ENCODE measurements at regions not wholly inside any gene's neighbourhood (a gene's known extent, or its start where the extent isn't known, plus 50 kb on each side); places are given as distances from the start of the nearest gene placed in this dataset.

- no peak for DNase-seq
These were observed 1408.4 kb downstream of the PCDH7 start for GRCh38 chr4:32128549-32128948.

- no peak for DNase-seq
These were observed 1409.8 kb downstream of the PCDH7 start for GRCh38 chr4:32129967-32130366.

GRCh38 chr4:32133141-32133540 lies 1413.0 kb downstream of the PCDH7 start:
- no peak for DNase-seq

GRCh38 chr4:32133734-32134133 lies 1413.6 kb downstream of the PCDH7 start:
- DNase-seq: no peak

GRCh38 chr4:32135642-32136041 lies 1415.5 kb downstream of the PCDH7 start:
- DNase-seq: no peak

GRCh38 chr4:32136081-32136787 lies 1416.1 kb downstream of the PCDH7 start:
- no peak for DNase-seq

GRCh38 chr4:32140636-32141035 lies 1420.5 kb downstream of the PCDH7 start:
- peak; percentile 94 for DNase-seq

GRCh38 chr4:32142075-32142474 lies 1421.9 kb downstream of the PCDH7 start:
- DNase-seq: no peak

- no peak for DNase-seq
These were observed 1425.8 kb downstream of the PCDH7 start for GRCh38 chr4:32145987-32146386.

GRCh38 chr4:32147446-32148085 lies 1427.4 kb downstream of the PCDH7 start:
- no peak for DNase-seq

GRCh38 chr4:32148111-32148666 lies 1428.0 kb downstream of the PCDH7 start:
- no peak for DNase-seq

GRCh38 chr4:32158961-32159360 lies 1438.8 kb downstream of the PCDH7 start:
- no peak for DNase-seq

- DNase-seq: no peak
These were observed 1441.2 kb downstream of the PCDH7 start for GRCh38 chr4:32161392-32161791.

GRCh38 chr4:32163125-32163524 lies 1443.0 kb downstream of the PCDH7 start:
- no peak for DNase-seq

GRCh38 chr4:32169841-32170240 lies 1449.7 kb downstream of the PCDH7 start:
- no peak for DNase-seq

GRCh38 chr4:32172086-32172485 lies 1451.9 kb downstream of the PCDH7 start:
- DNase-seq: no peak

GRCh38 chr4:32172761-32173160 lies 1452.6 kb downstream of the PCDH7 start:
- no peak for DNase-seq

GRCh38 chr4:32180086-32180485 lies 1459.9 kb downstream of the PCDH7 start:
- no peak for DNase-seq

- DNase-seq: no peak
These were observed 1464.0 kb downstream of the PCDH7 start for GRCh38 chr4:32184186-32184585.

GRCh38 chr4:32189130-32189529 lies 1469.0 kb downstream of the PCDH7 start:
- DNase-seq: no peak

GRCh38 chr4:32189788-32190187 lies 1469.6 kb downstream of the PCDH7 start:
- no peak for DNase-seq

GRCh38 chr4:32191961-32192360 lies 1471.8 kb downstream of the PCDH7 start:
- DNase-seq: no peak

GRCh38 chr4:32192363-32192762 lies 1472.2 kb downstream of the PCDH7 start:
- DNase-seq: no peak

- no peak for DNase-seq
These were observed 1472.8 kb downstream of the PCDH7 start for GRCh38 chr4:32192991-32193390.

Measured in islet precursor cell (in vitro differentiated cells).